ENCODE measurements at regions not wholly inside any gene's neighbourhood (a gene's known extent, or its start where the extent isn't known, plus 50 kb on each side); places are given as distances from the start of the nearest gene placed in this dataset.

DNA sequence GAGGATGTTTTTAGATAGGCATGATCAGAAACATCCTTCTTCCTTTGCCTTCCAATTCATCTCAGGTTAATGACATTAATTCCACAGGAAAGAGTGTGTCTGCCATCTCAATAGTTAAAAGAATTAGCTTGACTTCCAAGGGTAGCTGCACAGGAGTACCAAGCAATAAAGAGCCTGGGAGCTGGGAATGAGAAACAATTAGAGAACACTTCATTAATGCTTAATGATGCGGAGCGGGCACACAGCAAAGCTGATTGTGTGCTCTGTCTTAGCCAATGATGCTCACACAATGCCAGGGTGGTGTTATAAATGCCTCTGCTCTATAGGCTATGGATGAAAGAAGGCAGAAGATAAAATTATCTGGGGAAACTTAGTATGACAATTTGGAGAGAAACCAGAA is 1052.5 kb upstream of the LCORL start:
- no peak for ATAC-seq
- no peak for TF ChIP-seq POLR2AphosphoS5 (IDR thresholded peaks at IDR 0.05)
- no peak for TF ChIP-seq CTCF (IDR thresholded peaks at IDR 0.05)
- no peak for TF ChIP-seq POLR2A (IDR thresholded peaks at IDR 0.05)
- no peak for TF ChIP-seq EP300 (IDR thresholded peaks at IDR 0.05)
- no peak overlapping the region for H3K27ac ChIP-seq
- no peaks in the 10 kb centered on the region for H3K4me1 ChIP-seq
- no peaks in the 10 kb centered on the region for H3K9me3 ChIP-seq
- no peak overlapping the region for H3K4me3 ChIP-seq
- no peaks in the 10 kb centered on the region for H3K36me3 ChIP-seq
- WGBS, 2 donors (ENCODE audit: low coverage in 1 of 2): 94 to 100% methylated on average over 2 of the region's 2 CpGs
- H3K27me3 ChIP-seq: no peaks in the 10 kb centered on the region

DNA sequence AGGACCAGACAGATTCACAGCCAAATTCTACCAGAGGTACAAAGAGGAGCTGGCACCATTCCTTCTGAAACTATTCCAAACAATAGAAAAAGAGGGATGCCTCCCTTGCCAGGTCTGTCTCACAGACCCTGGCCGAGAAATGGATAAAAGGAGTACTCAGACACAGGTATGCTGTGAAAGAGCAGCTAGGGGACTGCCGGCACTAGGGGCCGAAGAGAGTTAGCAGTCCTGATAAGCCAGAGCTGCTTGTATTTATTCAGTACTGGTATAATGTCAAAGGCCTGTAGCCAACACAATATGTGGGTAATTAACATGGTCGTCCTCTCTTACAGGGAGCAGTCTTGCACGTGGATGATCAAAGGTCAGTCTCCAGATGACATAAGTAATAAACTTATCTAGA is 1042.1 kb upstream of the LCORL start:
- TF ChIP-seq POLR2AphosphoS5 (IDR thresholded peaks at IDR 0.05): no peak
- TF ChIP-seq CTCF (IDR thresholded peaks at IDR 0.05): no peak
- TF ChIP-seq POLR2A (IDR thresholded peaks at IDR 0.05): no peak
- no peak for TF ChIP-seq EP300 (IDR thresholded peaks at IDR 0.05)
- H3K36me3 ChIP-seq: no peaks in the 10 kb centered on the region
- no peaks in the 10 kb centered on the region for H3K4me1 ChIP-seq
- no peaks in the 10 kb centered on the region for H3K27me3 ChIP-seq
- no peaks in the 10 kb centered on the region for H3K9me3 ChIP-seq
- no peak for ATAC-seq
- WGBS, 2 donors (ENCODE audit: low coverage in 1 of 2): 82 to 83% methylated on average over 3 to 5 of the region's 5 CpGs
- no peak overlapping the region for H3K27ac ChIP-seq
- H3K4me3 ChIP-seq: no peak overlapping the region

GRCh38 chr4:19054916-19055315 is 1033.4 kb upstream of the LCORL start:
- H3K4me3 ChIP-seq: no peak overlapping the region
- 67% methylated on average over 1 of the region's 1 CpG for WGBS, 2 donors (ENCODE audit: low coverage in 1 of 2)
- no peak for ATAC-seq
- no peak overlapping the region for H3K27ac ChIP-seq
- no peak for TF ChIP-seq POLR2A (IDR thresholded peaks at IDR 0.05)
- TF ChIP-seq CTCF (IDR thresholded peaks at IDR 0.05): no peak
- TF ChIP-seq POLR2AphosphoS5 (IDR thresholded peaks at IDR 0.05): no peak
- TF ChIP-seq EP300 (IDR thresholded peaks at IDR 0.05): no peak
- no peaks in the 10 kb centered on the region for H3K36me3 ChIP-seq
- H3K4me1 ChIP-seq: no peaks in the 10 kb centered on the region
- no peaks in the 10 kb centered on the region for H3K27me3 ChIP-seq
- H3K9me3 ChIP-seq: no peaks in the 10 kb centered on the region

DNA sequence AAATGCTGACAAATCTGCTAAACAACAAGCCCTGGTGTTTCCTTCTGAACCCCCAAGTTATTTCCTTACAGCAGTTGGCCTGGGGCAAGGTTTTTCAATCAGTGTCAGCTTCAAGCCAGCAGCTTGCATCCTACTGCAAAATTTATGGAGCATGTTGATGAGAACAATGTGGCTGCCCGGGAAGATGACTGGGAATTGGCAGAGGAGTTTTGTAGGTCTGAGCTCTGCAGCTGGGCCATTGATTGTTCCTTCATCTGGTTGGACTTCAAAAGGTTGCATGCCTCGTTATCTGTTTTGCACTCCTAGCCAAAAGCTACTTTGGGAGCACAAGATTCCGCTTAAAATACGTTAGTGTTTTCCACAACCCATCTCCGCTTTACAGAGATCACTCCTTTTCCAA is 1030.3 kb upstream of the LCORL start:
- no peak for TF ChIP-seq POLR2A (IDR thresholded peaks at IDR 0.05)
- H3K36me3 ChIP-seq: no peaks in the 10 kb centered on the region
- ATAC-seq: no peak
- WGBS, 2 donors (ENCODE audit: low coverage in 1 of 2): 31 to 61% methylated on average over 4 to 5 of the region's 5 CpGs
- H3K9me3 ChIP-seq: no peaks in the 10 kb centered on the region
- H3K4me1 ChIP-seq: no peaks in the 10 kb centered on the region
- H3K4me3 ChIP-seq: no peak overlapping the region
- H3K27ac ChIP-seq: no peak overlapping the region
- H3K27me3 ChIP-seq: no peaks in the 10 kb centered on the region

DNA sequence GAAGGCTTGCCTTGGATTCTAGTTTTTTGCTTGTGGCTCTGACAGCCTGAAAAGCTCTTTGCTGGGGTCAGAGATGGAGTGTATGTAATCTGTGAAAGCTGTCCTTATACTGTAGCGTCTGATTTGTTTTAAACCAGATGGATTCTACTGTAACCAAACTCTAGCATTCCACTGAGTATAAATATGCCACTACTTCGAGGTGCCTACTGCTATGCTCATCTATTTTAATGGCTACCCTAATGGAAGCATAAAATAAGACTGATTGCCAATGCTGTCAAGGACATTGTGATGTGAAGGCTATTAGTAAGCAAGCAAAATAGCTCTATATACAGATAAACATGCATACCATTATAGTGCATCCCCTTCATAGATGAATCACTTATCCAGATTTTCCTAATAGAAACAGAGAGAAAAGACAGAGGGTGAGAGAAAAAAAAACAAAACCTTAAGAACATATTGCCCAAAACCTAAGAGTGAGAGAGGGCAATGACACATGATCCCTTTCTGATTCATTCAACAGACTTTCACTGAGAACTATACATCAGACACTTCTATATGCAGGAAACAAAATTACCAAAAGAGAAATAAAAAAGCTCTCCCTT is 1025.8 kb upstream of the LCORL start:
- Histone ChIP-seq H3K36me3 (no peaks in the 10 kb centered on the region), H3K4me1 (no peaks in the 10 kb centered on the region), H3K27me3 (no peaks in the 10 kb centered on the region), H3K4me3 (no peak overlapping the region), H3K27ac (no peak overlapping the region), H3K9me3 (no peaks in the 10 kb centered on the region)
- 45 to 52% methylated on average over 2 of the region's 2 CpGs for WGBS, 2 donors (ENCODE audit: low coverage in 1 of 2)
- TF ChIP-seq POLR2A (IDR thresholded peaks at IDR 0.05): no peak
- no peak for ATAC-seq

DNA sequence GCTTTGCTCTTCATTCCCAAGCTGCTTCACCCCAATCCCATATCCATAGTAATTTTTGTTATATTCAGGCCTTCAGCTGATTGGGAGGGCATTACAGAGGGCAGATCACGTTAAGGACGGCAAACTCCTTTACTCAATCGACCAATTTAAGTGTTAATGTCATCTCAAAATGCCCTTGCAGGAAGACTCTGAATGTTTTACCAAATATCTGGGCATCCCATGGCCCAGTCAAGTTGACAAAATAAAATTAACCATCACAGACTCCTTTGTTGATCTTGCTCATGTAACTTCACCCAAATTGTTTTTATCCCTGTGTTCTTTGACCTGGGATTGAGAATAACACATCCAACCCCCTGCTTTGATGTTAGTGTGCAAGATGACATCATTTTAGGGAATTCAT is 1018.3 kb upstream of the LCORL start:
- Histone ChIP-seq H3K27me3 (no peaks in the 10 kb centered on the region), H3K4me3 (no peak overlapping the region), H3K27ac (no peak overlapping the region), H3K36me3 (no peaks in the 10 kb centered on the region), H3K4me1 (no peaks in the 10 kb centered on the region), H3K9me3 (peaks cover 0 to 4% (median 0%) of the 10 kb centered on the region in 3 donors)
- ATAC-seq: no peak
- 87 to 88% methylated on average over 3 of the region's 3 CpGs for WGBS, 2 donors (ENCODE audit: low coverage in 1 of 2)
- TF ChIP-seq EP300 (IDR thresholded peaks at IDR 0.05) (no peak), POLR2A (IDR thresholded peaks at IDR 0.05) (no peak), CTCF (IDR thresholded peaks at IDR 0.05) (no peak), POLR2AphosphoS5 (IDR thresholded peaks at IDR 0.05) (no peak)
